Cardiac fibroblast (primary cell): ENCODE measurements at regions not wholly inside any gene's neighbourhood (a gene's known extent, or its start where the extent isn't known, plus 50 kb on each side); places are given as distances from the start of the nearest gene placed in this dataset.

ENCODE experiments used
- DNase-seq, 2 donors: peaks; one replicate each; pipeline versions ENCODE4 v3.0.0 to v3.0.0-alpha.2; 2010; ENCODE audit warnings: low read depth in 2 of 2
- H3K4me3 ChIP-seq, 2 donors: replicated peaks in 1 of 2; 1 replicate in 1 of 2; 2 replicates in 1 of 2; pipeline ENCODE4 v1.5.1; 2011; ENCODE audit warnings: low read depth in 2 of 2, low read length in 2 of 2, mild to moderate bottlenecking in 2 of 2, moderate library complexity in 1 of 2
- CTCF ChIP-seq: IDR thresholded peaks from one replicate; pipeline ENCODE4 v1.5.1; 2011; ENCODE audit warnings: low read depth, mild to moderate bottlenecking, low read length, inconsistent platforms

DNA sequence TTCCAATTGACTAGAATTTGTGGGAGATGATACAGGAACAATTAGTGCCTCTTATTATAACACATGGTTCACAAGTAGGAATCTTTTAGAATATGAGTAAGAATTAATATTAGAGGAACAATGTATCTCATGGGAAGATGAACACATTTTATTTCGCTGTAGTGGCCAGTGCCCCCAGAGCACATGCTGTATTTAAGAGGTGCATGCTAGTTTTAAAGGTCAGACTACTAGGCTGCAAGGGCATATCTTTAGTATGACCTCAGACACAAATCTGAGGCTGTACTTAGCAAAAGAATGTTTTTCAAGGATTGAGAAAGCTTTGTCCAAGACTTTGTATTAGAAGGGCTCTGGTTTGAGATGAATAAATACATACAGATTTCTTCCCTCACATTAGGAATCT, 586.9 kb downstream of the CCER1 start:
- no peak for TF ChIP-seq CTCF
- H3K4me3 ChIP-seq, result no peak overlapping the region
- no peak for DNase-seq

GRCh38 chr12:90366286-90366685, 588.7 kb downstream of the CCER1 start:
- no peak overlapping the region for H3K4me3 ChIP-seq
- no peak for TF ChIP-seq CTCF
- peak; percentile 51 to 74 for DNase-seq

GRCh38 chr12:90360300-90360699, 594.7 kb downstream of the CCER1 start:
- no peak for TF ChIP-seq CTCF
- no peak overlapping the region for H3K4me3 ChIP-seq

DNA sequence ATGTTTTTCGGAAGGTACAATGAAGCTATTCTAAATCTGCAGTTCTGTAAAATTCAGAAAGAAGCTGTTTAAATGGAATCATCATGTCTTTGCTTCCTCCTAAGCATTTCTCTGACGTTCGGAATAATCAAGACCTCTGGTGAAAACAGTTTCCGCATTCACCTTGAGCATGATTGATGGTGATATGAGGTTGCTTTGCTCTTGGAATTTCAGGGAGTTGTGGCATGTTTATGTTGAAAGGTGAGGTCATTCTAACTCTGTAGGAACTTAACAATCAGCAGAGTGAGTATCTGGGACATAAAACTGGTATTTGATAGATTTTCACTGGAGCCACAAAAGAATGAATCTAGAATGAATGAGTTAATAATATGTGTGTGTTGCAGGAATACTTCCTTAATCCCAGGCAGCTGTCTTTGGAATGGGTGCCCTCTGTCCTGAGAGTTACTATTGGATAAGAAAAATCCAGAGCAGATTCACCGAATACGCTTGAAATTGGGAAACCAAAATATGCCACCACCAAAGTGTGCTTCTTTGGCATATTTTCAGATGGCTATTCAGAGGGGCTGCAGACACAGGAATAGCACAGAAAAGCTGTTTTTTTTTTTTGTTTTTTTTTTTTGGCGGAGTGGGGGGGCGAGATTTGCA, 599.1 kb downstream of the CCER1 start:
- TF ChIP-seq CTCF, result no peak
- H3K4me3 ChIP-seq, result no peak overlapping the region
- no peak for DNase-seq

More at GRCh38 chr12:90360300-90360699, 594.7 kb downstream of the CCER1 start:
- no peak for DNase-seq

GRCh38 chr12:90343966-90344365, 611.0 kb downstream of the CCER1 start:
- no peak for TF ChIP-seq CTCF
- no peak overlapping the region for H3K4me3 ChIP-seq
- DNase-seq, result no peak

- no peak for TF ChIP-seq CTCF
- no peak overlapping the region for H3K4me3 ChIP-seq
- no peak for DNase-seq
Observed at GRCh38 chr12:90342081-90342480, 612.9 kb downstream of the CCER1 start.

DNA sequence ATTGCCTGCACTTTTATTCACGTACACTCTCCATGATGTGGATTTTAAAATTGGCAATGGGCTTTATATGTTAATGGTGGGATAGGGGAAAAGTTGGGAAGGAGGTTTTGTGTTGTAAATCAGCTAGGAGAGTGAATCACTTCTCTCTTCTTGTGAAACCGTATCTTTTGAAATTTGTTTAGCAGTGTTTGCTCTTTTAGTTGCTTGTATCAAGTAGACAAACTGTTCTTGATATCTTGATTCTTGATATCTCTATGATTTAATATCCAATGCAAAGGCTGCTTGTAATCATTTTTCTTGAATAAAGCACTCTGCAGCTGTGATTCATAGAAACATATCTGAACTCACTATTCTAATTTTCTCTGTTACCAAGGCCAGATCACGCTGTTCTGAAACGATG, 615.1 kb downstream of the CCER1 start:
- no peak overlapping the region for H3K4me3 ChIP-seq
- no peak for TF ChIP-seq CTCF
- DNase-seq, result no peak
